ENCODE measurements at regions not wholly inside any gene's neighbourhood (a gene's known extent, or its start where the extent isn't known, plus 50 kb on each side); places are given as distances from the start of the nearest gene placed in this dataset.

DNA sequence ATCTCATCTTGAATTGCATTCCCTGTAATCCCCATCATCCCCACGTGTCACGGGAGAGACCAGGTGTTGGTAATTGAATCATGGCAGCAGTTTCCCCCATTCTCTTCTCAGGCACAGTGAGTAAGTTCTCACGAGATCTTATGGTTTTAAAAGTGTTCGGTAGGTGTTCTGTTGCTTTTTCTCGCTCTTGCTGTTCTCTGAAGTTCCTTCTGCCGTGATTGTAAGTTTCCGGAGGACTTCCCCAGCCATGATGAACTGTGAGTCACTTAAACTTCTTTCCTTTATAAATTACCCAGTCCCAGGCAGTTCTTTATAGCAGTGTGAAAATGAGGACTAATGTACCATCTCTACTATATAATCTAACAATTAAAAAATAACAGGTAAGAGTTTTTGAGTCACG is 409.9 kb upstream of the NRXN1 start:
- Histone ChIP-seq H3K9me3 (no peaks in the 10 kb centered on the region), H3K4me3 (no peak overlapping the region), H3K27ac (no peak overlapping the region), H3K36me3 (no peaks in the 10 kb centered on the region), H3K27me3 (no peaks in the 10 kb centered on the region), H3K4me1 (no peaks in the 10 kb centered on the region)
- 86% methylated on average over 8 of the region's 8 CpGs for WGBS
- DNase-seq (ENCODE audit: low spot score in 2 of 2), result no peak
- TF ChIP-seq EP300 (IDR thresholded peaks at IDR 0.05) (no peak), POLR2A (IDR thresholded peaks at IDR 0.05) (no peak), POLR2AphosphoS5 (IDR thresholded peaks at IDR 0.05) (no peak)
- TF ChIP-seq, protein P1, sequence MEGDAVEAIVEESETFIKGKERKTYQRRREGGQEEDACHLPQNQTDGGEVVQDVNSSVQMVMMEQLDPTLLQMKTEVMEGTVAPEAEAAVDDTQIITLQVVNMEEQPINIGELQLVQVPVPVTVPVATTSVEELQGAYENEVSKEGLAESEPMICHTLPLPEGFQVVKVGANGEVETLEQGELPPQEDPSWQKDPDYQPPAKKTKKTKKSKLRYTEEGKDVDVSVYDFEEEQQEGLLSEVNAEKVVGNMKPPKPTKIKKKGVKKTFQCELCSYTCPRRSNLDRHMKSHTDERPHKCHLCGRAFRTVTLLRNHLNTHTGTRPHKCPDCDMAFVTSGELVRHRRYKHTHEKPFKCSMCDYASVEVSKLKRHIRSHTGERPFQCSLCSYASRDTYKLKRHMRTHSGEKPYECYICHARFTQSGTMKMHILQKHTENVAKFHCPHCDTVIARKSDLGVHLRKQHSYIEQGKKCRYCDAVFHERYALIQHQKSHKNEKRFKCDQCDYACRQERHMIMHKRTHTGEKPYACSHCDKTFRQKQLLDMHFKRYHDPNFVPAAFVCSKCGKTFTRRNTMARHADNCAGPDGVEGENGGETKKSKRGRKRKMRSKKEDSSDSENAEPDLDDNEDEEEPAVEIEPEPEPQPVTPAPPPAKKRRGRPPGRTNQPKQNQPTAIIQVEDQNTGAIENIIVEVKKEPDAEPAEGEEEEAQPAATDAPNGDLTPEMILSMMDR (IDR thresholded peaks at IDR 0.05), result no peak

DNA sequence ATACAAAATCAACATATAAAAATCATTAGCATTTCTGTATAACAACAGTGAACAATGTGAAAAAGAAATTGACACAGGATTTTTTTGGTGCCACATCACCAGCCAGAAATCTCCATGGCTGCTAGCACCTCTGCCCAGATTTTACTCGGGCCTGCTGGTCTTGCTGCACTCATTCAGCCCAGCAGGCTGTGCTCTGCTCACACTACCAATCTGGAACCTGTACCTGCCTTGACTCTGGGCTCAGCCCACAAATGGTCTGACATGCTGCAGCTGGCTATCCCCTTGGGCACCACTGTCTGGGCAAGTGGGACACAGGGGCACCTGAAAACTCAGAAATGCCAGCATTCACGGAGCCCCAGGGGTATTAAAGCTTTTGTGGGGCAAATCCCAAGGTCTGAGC is 392.5 kb upstream of the NRXN1 start:
- 56% methylated on average over 2 of the region's 2 CpGs for WGBS
- Histone ChIP-seq H3K4me3 (no peak overlapping the region), H3K9me3 (peaks cover 12% of the 10 kb centered on the region), H3K36me3 (no peaks in the 10 kb centered on the region), H3K27me3 (no peaks in the 10 kb centered on the region), H3K27ac (no peak overlapping the region), H3K4me1 (no peaks in the 10 kb centered on the region)
- TF ChIP-seq POLR2A (IDR thresholded peaks at IDR 0.05) (no peak), POLR2AphosphoS5 (IDR thresholded peaks at IDR 0.05) (no peak), EP300 (IDR thresholded peaks at IDR 0.05) (no peak)
- TF ChIP-seq, protein P1 (IDR thresholded peaks at IDR 0.05), result no peak
- DNase-seq (ENCODE audit: low spot score in 2 of 2), result no peak

DNA sequence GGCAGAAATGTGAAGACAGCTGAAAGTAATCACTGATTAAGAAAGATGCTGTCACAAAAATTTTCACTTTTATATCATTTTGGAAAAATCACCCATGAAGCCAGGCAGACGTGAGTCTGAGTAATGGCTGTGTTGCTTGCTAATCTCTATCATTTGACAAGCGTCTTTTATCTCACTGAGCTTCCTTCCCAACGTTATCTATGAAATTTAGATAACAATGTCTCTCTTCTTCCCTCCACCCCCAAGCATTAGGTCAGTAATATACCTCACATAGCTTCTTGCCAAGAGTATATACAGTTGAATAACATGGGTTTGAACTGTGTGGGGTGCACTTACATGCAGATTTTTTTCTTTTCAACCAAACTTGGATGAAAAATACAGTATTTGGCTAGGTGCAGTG is 388.6 kb upstream of the NRXN1 start:
- TF ChIP-seq, protein P1 (IDR thresholded peaks at IDR 0.05), result no peak
- no peak for DNase-seq (ENCODE audit: low spot score in 2 of 2)
- Histone ChIP-seq H3K36me3 (no peaks in the 10 kb centered on the region), H3K4me1 (no peaks in the 10 kb centered on the region), H3K9me3 (no peaks in the 10 kb centered on the region), H3K4me3 (no peak overlapping the region), H3K27ac (no peak overlapping the region), H3K27me3 (no peaks in the 10 kb centered on the region)
- WGBS, result 31% methylated on average over 3 of the region's 3 CpGs

DNA sequence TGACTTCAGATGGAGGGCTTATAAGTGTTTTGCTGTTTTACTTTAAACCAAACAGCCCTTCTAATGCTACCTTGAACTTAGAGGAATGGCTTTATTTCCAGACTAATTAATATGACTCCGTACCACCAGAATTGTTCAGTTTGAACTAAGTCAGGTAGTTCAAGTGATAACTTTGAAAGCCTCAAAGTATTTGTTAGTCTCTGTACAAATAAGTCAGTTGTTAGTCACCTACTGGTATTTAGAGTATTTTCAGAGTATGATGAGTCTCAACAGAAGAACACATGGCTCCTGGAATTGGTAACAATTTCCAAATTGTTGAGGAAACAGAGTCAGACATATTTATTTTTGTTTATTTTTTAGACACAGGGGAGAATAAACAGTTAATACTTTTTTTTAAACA is 381.8 kb upstream of the NRXN1 start:
- Histone ChIP-seq H3K9me3 (no peaks in the 10 kb centered on the region), H3K4me1 (no peaks in the 10 kb centered on the region), H3K4me3 (no peak overlapping the region), H3K36me3 (no peaks in the 10 kb centered on the region), H3K27ac (no peak overlapping the region), H3K27me3 (no peaks in the 10 kb centered on the region)
- TF ChIP-seq, protein P1 (IDR thresholded peaks at IDR 0.05), result no peak
- TF ChIP-seq POLR2AphosphoS5 (IDR thresholded peaks at IDR 0.05) (no peak), POLR2A (IDR thresholded peaks at IDR 0.05) (no peak), EP300 (IDR thresholded peaks at IDR 0.05) (no peak)
- WGBS, result 97% methylated on average over 1 of the region's 1 CpG
- DNase-seq (ENCODE audit: low spot score in 2 of 2), result no peak

DNA sequence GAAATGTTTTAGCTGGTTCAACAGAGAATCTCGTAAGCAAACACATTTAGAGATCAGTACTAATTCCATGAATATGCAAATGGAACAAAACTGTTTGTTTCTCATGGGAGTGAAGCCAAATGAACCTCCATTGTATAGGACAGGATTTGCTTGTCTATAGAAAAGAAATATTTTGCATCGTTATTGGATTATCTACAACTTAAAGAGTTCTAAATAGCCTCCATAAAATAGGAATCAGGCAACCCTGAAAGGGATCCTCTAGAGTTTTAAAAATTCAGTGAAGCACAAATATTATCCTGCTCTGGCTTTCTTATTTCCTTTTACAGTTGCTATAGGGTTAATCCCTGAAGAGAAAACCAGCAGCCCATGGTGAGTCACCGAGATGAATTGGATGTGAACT is 378.4 kb upstream of the NRXN1 start:
- no peaks in the 10 kb centered on the region for H3K36me3 ChIP-seq
- H3K4me3 ChIP-seq, result no peak overlapping the region
- no peak for TF ChIP-seq POLR2AphosphoS5 (IDR thresholded peaks at IDR 0.05)
- no peak overlapping the region for H3K27ac ChIP-seq
- H3K4me1 ChIP-seq, result no peaks in the 10 kb centered on the region
- H3K9me3 ChIP-seq, result no peaks in the 10 kb centered on the region
- no peaks in the 10 kb centered on the region for H3K27me3 ChIP-seq
- WGBS, result 50% methylated on average over 3 of the region's 3 CpGs
- DNase-seq (ENCODE audit: low spot score in 2 of 2), result no peak

DNA sequence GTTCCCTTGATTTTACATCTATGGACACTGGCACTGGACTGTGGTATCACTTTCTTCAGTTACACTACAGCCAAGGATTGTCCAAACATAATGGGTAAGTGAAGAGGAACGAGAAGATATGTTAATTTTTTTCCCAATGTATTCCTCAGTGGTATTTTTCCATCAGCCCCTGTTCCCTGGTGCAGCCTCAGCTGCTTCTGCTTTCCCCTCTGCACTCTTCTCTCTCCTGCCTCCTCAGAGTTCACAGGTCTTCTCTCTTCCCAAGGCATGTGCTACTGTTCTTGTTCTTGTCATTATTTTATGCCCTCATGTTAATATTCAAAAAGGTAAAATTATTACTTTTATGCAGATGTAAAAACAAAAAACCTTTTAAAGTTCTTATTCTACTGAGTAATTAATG is 378.0 kb upstream of the NRXN1 start:
- TF ChIP-seq POLR2AphosphoS5 (IDR thresholded peaks at IDR 0.05) (no peak), EP300 (IDR thresholded peaks at IDR 0.05) (no peak), POLR2A (IDR thresholded peaks at IDR 0.05) (no peak)
- TF ChIP-seq, protein P1 (IDR thresholded peaks at IDR 0.05), result no peak
- Histone ChIP-seq H3K36me3 (no peaks in the 10 kb centered on the region), H3K4me1 (no peaks in the 10 kb centered on the region), H3K4me3 (no peak overlapping the region), H3K27me3 (no peaks in the 10 kb centered on the region), H3K27ac (no peak overlapping the region), H3K9me3 (no peaks in the 10 kb centered on the region)
- WGBS, result 41% methylated on average over 1 of the region's 1 CpG
- no peak for DNase-seq (ENCODE audit: low spot score in 2 of 2)

Measured in suprapubic skin (tissue), 4 donors.